ENCODE measurements at regions not wholly inside any gene's neighbourhood (a gene's known extent, or its start where the extent isn't known, plus 50 kb on each side); places are given as distances from the start of the nearest gene placed in this dataset.

GRCh38 chr10:62528441-62528840 lies 154.3 kb downstream of the ZNF365 start:
- TF ChIP-seq CTCF (IDR thresholded peaks at IDR 0.05; ENCODE audit: low read depth, low read length) (no peak), EZH2phosphoT487 (IDR thresholded peaks at IDR 0.05; ENCODE audit: low read depth) (no peak)
